Nephron progenitor cell (in vitro differentiated cells): ENCODE measurements at regions not wholly inside any gene's neighbourhood (a gene's known extent, or its start where the extent isn't known, plus 50 kb on each side); places are given as distances from the start of the nearest gene placed in this dataset.

Experiments used
- DNase-seq: peaks from one replicate; pipeline ENCODE4 v3.0.0; 2021
- H3K27ac Mint-ChIP-seq: 2 replicates; pipeline ENCODE4 v1.8.0; 2021; ENCODE audit warnings: mild to moderate bottlenecking, moderate library complexity, mixed read lengths
- H3K27me3 Mint-ChIP-seq: 2 replicates; pipeline ENCODE4 v1.8.0; 2021; ENCODE audit warnings: mild to moderate bottlenecking, low read depth, mixed read lengths; ENCODE audit not compliant: poor library complexity
- H3K36me3 Mint-ChIP-seq: 2 replicates; pipeline ENCODE4 v1.8.0; 2021; ENCODE audit warnings: low read depth, mixed read lengths
- H3K4me1 Mint-ChIP-seq: 2 replicates; pipeline ENCODE4 v1.8.0; 2021; ENCODE audit warnings: mixed read lengths
- H3K4me3 Mint-ChIP-seq: 2 replicates; pipeline ENCODE4 v1.8.0; 2021; ENCODE audit warnings: mild to moderate bottlenecking, moderate library complexity, mixed read lengths
- H3K9me3 Mint-ChIP-seq: 2 replicates; pipeline ENCODE4 v1.8.0; 2021; ENCODE audit warnings: mild to moderate bottlenecking, moderate library complexity, mixed read lengths
- TF ChIP-seq, protein P1 (sequence below): fragments of 200-600 bp; sonication (generic); IDR thresholded peaks from 2 replicates; pipeline ENCODE4 v1.5.0; 2021; ENCODE audit warnings: antibody characterized with exemption

DNA sequence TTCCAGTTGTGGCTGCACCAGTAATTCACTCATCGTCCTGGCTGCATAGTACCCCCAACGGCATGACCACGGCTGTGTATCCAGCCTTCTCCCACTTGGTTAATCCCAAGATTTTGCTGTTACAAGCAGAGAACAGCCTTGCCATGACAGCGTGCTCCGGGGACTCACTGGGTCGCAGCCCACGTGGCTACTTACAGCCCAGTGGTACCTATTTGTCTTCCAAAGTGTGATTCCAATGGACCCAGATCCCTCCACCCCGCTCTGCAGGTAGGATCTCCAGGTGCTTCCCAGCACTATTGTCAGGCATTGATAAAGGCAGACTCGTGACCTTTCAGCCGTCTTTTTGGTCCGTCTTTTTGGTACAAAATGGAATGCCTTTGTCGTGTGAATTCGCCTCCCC is 119.0 kb upstream of the FGF3 start:
- Mint-ChIP-seq H3K9me3 (no peaks in the 10 kb centered on the region), H3K36me3 (no peaks in the 10 kb centered on the region), H3K27ac (no peak overlapping the region), H3K4me1 (peaks cover 28% of the 10 kb centered on the region), H3K4me3 (no peak overlapping the region), H3K27me3 (peaks cover 19% of the 10 kb centered on the region)
- TF ChIP-seq, protein P1, sequence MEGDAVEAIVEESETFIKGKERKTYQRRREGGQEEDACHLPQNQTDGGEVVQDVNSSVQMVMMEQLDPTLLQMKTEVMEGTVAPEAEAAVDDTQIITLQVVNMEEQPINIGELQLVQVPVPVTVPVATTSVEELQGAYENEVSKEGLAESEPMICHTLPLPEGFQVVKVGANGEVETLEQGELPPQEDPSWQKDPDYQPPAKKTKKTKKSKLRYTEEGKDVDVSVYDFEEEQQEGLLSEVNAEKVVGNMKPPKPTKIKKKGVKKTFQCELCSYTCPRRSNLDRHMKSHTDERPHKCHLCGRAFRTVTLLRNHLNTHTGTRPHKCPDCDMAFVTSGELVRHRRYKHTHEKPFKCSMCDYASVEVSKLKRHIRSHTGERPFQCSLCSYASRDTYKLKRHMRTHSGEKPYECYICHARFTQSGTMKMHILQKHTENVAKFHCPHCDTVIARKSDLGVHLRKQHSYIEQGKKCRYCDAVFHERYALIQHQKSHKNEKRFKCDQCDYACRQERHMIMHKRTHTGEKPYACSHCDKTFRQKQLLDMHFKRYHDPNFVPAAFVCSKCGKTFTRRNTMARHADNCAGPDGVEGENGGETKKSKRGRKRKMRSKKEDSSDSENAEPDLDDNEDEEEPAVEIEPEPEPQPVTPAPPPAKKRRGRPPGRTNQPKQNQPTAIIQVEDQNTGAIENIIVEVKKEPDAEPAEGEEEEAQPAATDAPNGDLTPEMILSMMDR, result no peak
- DNase-seq, result no peak

DNA sequence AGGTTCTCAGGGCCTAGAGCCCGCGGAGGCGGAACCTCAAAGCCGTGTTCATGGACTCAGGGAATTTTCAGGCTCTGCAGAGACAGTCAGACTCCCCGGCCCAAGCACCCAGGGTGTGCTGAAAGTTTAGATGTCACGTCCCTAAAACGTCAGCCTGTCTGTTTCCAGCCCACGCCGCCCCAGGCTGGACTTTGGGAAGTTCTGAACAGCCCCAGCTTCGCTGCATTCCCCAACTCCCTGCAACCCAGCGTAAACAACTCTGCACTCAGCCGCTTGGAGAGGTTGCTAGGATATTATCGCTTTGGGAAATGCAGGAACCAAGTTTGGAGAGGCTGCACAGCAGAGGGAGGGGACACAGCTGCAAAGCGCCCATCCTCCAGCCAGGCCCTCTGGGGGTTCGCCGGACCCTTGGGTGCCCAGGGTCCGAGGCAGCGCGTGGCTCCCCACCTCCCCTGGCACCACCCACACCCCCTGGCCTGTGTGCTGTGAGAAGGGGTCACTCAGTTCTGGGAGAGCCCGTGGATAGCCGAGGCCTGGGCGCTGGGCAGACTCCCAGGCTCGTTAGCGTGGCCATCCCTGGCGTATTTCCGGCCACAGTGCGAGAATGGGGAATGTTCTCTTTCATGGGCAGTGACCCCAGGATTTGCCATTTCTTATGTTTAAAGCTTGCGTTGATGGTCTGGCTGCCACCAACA is 120.5 kb upstream of the FGF3 start:
- peaks cover 25% of the 10 kb centered on the region for H3K4me1 Mint-ChIP-seq
- H3K9me3 Mint-ChIP-seq, result no peaks in the 10 kb centered on the region
- TF ChIP-seq, protein P1, result no peak
- H3K27ac Mint-ChIP-seq, result no peak overlapping the region
- no peak for DNase-seq
- no peaks in the 10 kb centered on the region for H3K36me3 Mint-ChIP-seq
- peaks cover 15% of the 10 kb centered on the region for H3K27me3 Mint-ChIP-seq
- H3K4me3 Mint-ChIP-seq, result no peak overlapping the region

DNA sequence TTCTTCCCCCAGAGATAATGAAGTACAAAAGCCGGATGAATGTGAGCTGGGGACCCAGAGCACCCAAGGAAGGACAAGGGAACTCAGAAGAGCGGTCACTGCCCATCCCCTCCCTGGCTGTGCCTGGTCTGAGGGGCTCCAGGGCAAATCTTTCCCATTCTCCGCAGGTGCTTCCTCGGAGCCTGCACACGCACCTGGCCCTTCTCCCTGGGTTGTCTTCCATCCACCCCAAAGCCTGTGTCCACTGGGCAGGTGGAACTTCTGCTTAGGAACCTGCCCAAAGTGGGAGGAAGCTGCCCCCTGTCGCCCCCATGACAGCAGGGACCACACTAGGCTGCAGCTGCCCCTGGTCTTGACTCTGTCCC is 121.0 kb upstream of the FGF3 start:
- peaks cover 25% of the 10 kb centered on the region for H3K4me1 Mint-ChIP-seq
- no peaks in the 10 kb centered on the region for H3K36me3 Mint-ChIP-seq
- peaks cover 15% of the 10 kb centered on the region for H3K27me3 Mint-ChIP-seq
- H3K27ac Mint-ChIP-seq, result no peak overlapping the region
- TF ChIP-seq, protein P1, result no peak
- H3K9me3 Mint-ChIP-seq, result no peaks in the 10 kb centered on the region
- DNase-seq, result no peak
- H3K4me3 Mint-ChIP-seq, result no peak overlapping the region

DNA sequence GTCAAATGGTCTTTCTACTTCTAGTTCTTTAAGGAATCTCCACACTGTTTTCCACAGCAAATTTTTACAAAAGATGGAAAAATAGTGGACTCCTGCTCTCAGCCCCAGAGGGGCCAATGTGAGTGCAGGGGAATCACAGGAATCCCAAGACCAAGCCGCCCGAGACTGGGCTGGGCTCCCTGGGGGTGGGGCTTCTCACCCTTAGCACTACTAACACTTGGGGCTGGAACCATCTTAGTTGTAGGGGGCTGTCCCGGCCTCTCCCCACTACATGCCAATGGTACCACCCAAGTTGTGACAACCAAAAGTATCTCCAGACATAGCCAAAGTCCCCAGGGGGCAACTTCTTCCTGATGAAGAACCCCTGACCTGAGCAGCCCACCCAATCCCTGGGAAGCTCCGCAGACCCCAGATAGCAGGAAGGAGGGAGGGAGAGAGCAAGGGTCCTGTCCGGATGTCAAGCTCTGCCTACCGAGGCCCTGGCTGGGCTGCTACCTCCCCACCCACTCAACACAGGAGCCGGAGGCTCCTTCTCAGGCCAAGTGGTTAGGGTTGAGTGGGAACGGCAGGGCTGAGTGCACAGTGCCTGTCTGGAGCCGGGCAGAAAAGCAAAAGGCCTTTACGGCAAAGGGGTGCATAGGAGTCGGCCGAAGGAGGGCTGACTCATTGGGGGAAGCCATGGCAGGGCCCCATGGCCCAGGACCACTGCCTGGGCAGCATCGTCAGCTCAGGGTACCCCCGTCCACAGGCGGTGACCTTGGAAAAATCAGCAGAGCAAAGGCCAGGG is 122.5 kb upstream of the FGF3 start:
- H3K9me3 Mint-ChIP-seq, result no peaks in the 10 kb centered on the region
- peaks cover 25% of the 10 kb centered on the region for H3K4me1 Mint-ChIP-seq
- no peaks in the 10 kb centered on the region for H3K36me3 Mint-ChIP-seq
- peaks cover 11% of the 10 kb centered on the region for H3K27me3 Mint-ChIP-seq
- TF ChIP-seq, protein P1, result no peak
- H3K4me3 Mint-ChIP-seq, result no peak overlapping the region
- DNase-seq, result no peak
- H3K27ac Mint-ChIP-seq, result no peak overlapping the region

DNA sequence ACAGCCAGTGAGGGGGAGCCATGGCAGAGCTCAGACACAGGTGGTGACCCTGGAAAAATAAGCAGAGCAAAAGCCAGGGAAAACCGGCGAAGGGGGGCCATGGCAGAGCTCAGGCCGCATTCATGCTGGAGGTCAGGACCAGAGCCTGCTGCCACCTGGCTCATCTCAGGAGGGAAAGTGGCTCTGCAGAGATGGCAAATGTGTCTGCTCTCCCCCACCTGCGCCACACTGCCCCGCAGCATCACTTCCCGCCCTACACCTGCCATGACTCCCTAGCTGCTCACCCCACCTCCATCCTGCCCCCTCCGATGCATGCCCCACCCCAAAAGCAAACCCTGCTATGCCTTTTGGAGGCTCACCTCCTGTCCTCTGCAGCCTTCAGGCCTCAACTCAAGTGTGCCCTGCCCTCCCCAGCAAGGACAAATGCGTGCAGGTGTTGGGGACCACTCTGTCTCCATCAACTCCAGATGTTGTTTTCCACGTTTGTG is 123.2 kb upstream of the FGF3 start:
- H3K9me3 Mint-ChIP-seq, result no peaks in the 10 kb centered on the region
- H3K27ac Mint-ChIP-seq, result no peak overlapping the region
- no peaks in the 10 kb centered on the region for H3K36me3 Mint-ChIP-seq
- H3K27me3 Mint-ChIP-seq, result peaks cover 11% of the 10 kb centered on the region
- peaks cover 25% of the 10 kb centered on the region for H3K4me1 Mint-ChIP-seq
- TF ChIP-seq, protein P1, result no peak
- H3K4me3 Mint-ChIP-seq, result no peak overlapping the region
- DNase-seq, result no peak
